Right lobe of liver (tissue), 6 donors: ENCODE measurements at regions not wholly inside any gene's neighbourhood (a gene's known extent, or its start where the extent isn't known, plus 50 kb on each side); places are given as distances from the start of the nearest gene placed in this dataset.

Experiments used
- ATAC-seq, 4 donors: fragments of 200-7000 bp; cut with Tn5 transposase; one replicate each; pipeline ENCODE4 v1.9.1; 2020; ENCODE audit warnings: mild to moderate bottlenecking in 4 of 4, moderate library complexity in 4 of 4
- DNase-seq, 3 donors: peaks; one replicate each; pipeline ENCODE4 v3.0.0-alpha.2; 2020
- H3K27ac ChIP-seq, 3 donors: fragments of 200-600 bp; one replicate each; pipeline ENCODE4 v1.8.0; 2022
- H3K27me3 ChIP-seq, 2 donors: fragments of 200-600 bp; one replicate each; pipeline ENCODE4 v1.8.0; 2022
- H3K36me3 ChIP-seq, 4 donors: fragments of 200-600 bp; sonication (generic) in 1 of 4; one replicate each; pipeline versions ENCODE4 v1.5.1 to v1.8.0; 2017 to 2022; ENCODE audit warnings: control low read depth in 1 of 4
- H3K4me1 ChIP-seq, 4 donors: fragments of 200-600 bp; sonication (generic) in 1 of 4; one replicate each; pipeline versions ENCODE4 v1.5.1 to v1.8.0; 2017 to 2022; ENCODE audit warnings: control low read depth in 1 of 4
- H3K4me3 ChIP-seq, 3 donors: fragments of 200-600 bp; one replicate each; pipeline ENCODE4 v1.8.0; 2022
- H3K9me3 ChIP-seq, 4 donors: fragments of 200-600 bp; sonication (generic) in 1 of 4; one replicate each; pipeline versions ENCODE4 v1.5.1 to v1.8.0; 2017 to 2022; ENCODE audit warnings: control low read depth in 1 of 4
- POLR2A ChIP-seq: fragments of 450-650 bp; IDR thresholded peaks from one replicate; pipeline ENCODE4 v1.6.1; 2017; ENCODE audit warnings: antibody characterized with exemption, mild to moderate bottlenecking
- WGBS: methylation state at CpG from one replicate; pipeline ENCODE4 v1.1.6; 2018; ENCODE audit warnings: low coverage, low lambda C conversion rate; ENCODE audit not compliant: insufficient coverage; ENCODE audit errors: missing lambda C conversion rate; 5-methylcytosine and 5-hydroxymethylcytosine counted together
- intact Hi-C, 2 donors: fragments of 100-400 bp; cut with DNase I; formaldehyde crosslinking; loops; one replicate each; pipeline versions ENCODE4 v1.11.2 to v1.14.1; 2022
- TF ChIP-seq, protein P1 (sequence below), 4 donors: fragments of 200-600 bp in 3 of 4; fragments of 450-650 bp in 1 of 4; IDR thresholded peaks; one replicate each; pipeline versions ENCODE4 v1.5.1 to v1.8.0; 2016 to 2022; ENCODE audit warnings: antibody characterized with exemption in 4 of 4, mild to moderate bottlenecking in 2 of 4
- donor health status: DM: no; HTN: yes; CAD: no.
- donor health status: DM: no; HTN: no; CAD: no.
- donor health status: DM: no; HTN: no; CAD: no.
- donor health status: DM: no; HTN: yes; CAD: no.
- donor health status: DM: no; HTN: yes; CAD: no.

DNA sequence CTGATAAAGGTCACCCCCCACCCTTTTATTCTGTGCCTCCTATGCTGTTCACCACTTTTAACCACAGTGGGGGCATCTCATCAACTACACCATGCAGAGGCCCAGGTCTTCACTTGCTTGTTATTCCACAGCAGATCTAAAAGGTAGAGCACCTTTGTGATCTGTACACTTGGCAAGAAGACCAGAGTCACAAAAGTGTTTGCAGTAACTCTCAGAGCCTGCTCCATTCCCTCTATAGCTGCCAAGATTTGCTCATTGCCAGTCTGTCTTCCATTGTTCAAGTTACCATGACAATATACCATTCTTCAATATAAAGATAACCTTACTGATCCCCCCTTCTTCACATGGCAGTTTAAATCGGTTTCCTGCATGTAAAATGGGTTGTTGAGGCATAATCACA, 180.0 kb downstream of the TOX3 start:
- H3K27ac ChIP-seq, result no peak overlapping the region
- TF ChIP-seq, protein P1, sequence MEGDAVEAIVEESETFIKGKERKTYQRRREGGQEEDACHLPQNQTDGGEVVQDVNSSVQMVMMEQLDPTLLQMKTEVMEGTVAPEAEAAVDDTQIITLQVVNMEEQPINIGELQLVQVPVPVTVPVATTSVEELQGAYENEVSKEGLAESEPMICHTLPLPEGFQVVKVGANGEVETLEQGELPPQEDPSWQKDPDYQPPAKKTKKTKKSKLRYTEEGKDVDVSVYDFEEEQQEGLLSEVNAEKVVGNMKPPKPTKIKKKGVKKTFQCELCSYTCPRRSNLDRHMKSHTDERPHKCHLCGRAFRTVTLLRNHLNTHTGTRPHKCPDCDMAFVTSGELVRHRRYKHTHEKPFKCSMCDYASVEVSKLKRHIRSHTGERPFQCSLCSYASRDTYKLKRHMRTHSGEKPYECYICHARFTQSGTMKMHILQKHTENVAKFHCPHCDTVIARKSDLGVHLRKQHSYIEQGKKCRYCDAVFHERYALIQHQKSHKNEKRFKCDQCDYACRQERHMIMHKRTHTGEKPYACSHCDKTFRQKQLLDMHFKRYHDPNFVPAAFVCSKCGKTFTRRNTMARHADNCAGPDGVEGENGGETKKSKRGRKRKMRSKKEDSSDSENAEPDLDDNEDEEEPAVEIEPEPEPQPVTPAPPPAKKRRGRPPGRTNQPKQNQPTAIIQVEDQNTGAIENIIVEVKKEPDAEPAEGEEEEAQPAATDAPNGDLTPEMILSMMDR (IDR thresholded peaks at IDR 0.05), result no peak
- TF ChIP-seq POLR2A, result no peak
- intact Hi-C loops, result no loop called here
- no peak overlapping the region for H3K4me3 ChIP-seq
- no peaks in the 10 kb centered on the region for H3K4me1 ChIP-seq
- no peaks in the 10 kb centered on the region for H3K36me3 ChIP-seq
- H3K27me3 ChIP-seq, result no peaks in the 10 kb centered on the region
- H3K9me3 ChIP-seq, result no peaks in the 10 kb centered on the region
- DNase-seq (no peak), ATAC-seq (peak; percentile 57 to 87 (median 69))
- WGBS, result 43% methylated on average over 1 of the region's 1 CpG

DNA sequence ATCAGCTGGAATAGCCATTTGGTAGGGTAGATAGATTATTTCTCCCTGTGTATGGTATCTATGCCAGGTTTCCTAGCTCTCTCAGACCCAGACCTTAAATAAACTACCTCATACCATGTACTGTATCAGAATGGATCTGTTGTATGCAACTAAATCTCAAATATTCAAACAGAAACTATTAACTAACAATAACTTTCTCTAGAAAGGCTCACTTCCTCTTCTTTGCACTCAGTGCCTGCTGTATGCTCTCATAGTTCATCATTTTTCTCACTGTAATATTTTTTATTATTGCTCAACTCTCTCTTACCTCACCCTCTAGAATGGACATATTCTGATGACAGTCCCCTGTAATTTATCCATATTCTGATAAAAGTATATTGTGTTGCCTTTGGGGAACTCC, 182.4 kb downstream of the TOX3 start:
- intact Hi-C loops, result no loop called here
- Histone ChIP-seq H3K9me3 (no peaks in the 10 kb centered on the region), H3K36me3 (no peaks in the 10 kb centered on the region), H3K27me3 (no peaks in the 10 kb centered on the region), H3K27ac (no peak overlapping the region), H3K4me1 (no peaks in the 10 kb centered on the region), H3K4me3 (no peak overlapping the region)
- no peak for TF ChIP-seq POLR2A
- TF ChIP-seq, protein P1 (IDR thresholded peaks at IDR 0.05), result no peak
- no peak for DNase-seq
- ATAC-seq, result no peak

DNA sequence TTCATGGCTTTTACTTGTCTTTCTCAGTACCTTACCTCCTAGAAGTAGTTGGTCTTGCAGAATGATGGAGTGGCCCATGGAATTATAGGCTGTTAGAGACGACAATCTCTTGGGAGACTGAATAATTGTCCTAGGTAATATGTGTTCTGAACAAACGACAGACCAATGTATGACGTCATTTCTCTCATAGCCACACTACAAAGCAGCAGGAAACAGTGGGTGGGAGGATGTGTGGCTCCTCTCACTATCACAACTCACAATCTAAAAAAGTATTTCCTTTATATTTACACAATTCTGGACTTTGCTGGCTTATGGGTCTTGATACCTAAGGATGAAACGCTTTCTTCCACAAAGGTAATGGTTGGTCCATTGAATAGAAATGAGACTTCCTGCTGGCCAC, 183.9 kb downstream of the TOX3 start:
- no peaks in the 10 kb centered on the region for H3K9me3 ChIP-seq
- no peak overlapping the region for H3K4me3 ChIP-seq
- 82% methylated on average over 4 of the region's 4 CpGs for WGBS
- TF ChIP-seq, protein P1 (IDR thresholded peaks at IDR 0.05), result no peak
- TF ChIP-seq POLR2A, result no peak
- no peak for ATAC-seq
- no peaks in the 10 kb centered on the region for H3K36me3 ChIP-seq
- no peak overlapping the region for H3K27ac ChIP-seq
- no peaks in the 10 kb centered on the region for H3K27me3 ChIP-seq
- intact Hi-C loops, result no loop called here
- no peaks in the 10 kb centered on the region for H3K4me1 ChIP-seq
- DNase-seq, result no peak

DNA sequence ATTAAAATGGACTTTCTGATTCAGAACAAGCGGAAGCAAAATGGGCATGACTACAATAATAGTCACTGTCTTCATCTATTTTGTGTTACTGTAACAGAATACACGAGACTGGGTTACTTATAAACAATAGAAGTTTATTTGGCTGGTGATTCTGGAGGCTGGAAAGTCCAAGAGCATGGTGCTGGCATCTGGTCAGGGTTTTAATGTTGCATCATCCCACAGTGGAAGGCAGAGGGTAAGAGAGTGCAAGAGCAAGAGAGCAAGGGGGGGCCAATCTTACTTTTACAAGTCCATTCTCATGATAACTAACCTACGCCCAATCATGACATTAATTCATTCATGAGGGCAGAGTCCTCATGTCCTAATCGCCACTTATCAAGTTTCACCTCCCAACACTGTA, 189.2 kb downstream of the TOX3 start:
- no peak for DNase-seq
- intact Hi-C loops, result no loop called here
- WGBS, result 42% methylated on average over 4 of the region's 4 CpGs
- H3K36me3 ChIP-seq, result no peaks in the 10 kb centered on the region
- H3K27me3 ChIP-seq, result no peaks in the 10 kb centered on the region
- peaks cover 0 to 2% (median 0%) of the 10 kb centered on the region in 4 donors for H3K9me3 ChIP-seq
- TF ChIP-seq, protein P1 (IDR thresholded peaks at IDR 0.05), result no peak
- TF ChIP-seq POLR2A, result no peak
- no peak overlapping the region for H3K27ac ChIP-seq
- no peaks in the 10 kb centered on the region for H3K4me1 ChIP-seq
- no peak overlapping the region for H3K4me3 ChIP-seq
- ATAC-seq, result no peak

DNA sequence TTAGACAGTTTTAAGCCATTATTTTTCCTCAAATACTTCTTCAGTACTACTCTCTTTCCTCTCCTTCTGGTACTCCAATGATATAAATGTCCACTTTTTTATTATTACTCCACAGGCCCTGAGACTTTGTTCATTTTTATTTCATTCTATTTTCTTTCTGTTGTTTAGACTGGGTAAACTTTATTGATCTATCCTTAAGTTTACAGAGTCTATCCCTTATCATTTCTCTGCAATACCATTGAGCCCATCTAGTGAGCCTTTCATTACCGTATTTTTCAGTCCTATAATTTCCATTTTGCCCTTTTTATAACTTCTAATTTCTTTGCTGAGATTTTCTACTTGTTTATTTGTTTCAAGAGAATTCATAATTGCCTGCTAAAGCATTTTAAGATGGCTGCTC, 193.7 kb downstream of the TOX3 start:
- intact Hi-C loops, result no loop called here
- Histone ChIP-seq H3K4me1 (peaks cover 0 to 5% (median 0%) of the 10 kb centered on the region in 4 donors), H3K36me3 (no peaks in the 10 kb centered on the region), H3K4me3 (no peak overlapping the region), H3K9me3 (peaks cover 0 to 2% (median 0%) of the 10 kb centered on the region in 4 donors), H3K27me3 (no peaks in the 10 kb centered on the region), H3K27ac (no peak overlapping the region)
- DNase-seq, result no peak
- ATAC-seq, result peak in 3 of 4 donors; percentile 50 to 64 (median 55)
- 30% methylated on average over 1 of the region's 1 CpG for WGBS
- no peak for TF ChIP-seq POLR2A
- TF ChIP-seq, protein P1 (IDR thresholded peaks at IDR 0.05), result no peak
